A204.1 (cell line): ENCODE measurements at regions not wholly inside any gene's neighbourhood (a gene's known extent, or its start where the extent isn't known, plus 50 kb on each side); places are given as distances from the start of the nearest gene placed in this dataset.
"Not testable (repeated sequence)": the region's sequence is repeated elsewhere in the genome, so short reads cannot be mapped to it uniquely, and the experiment has no call there.

ENCODE experiments used
- FAIRE-seq: peaks from 2 replicates; lab custom pipeline; 2012; peaks lifted over from hg19 to GRCh38; lab: Jason Lieb, UNC

- no peak for FAIRE-seq
Observed at GRCh38 chr6:103538381-103538780, 1321.3 kb downstream of the HACE1 start.

DNA sequence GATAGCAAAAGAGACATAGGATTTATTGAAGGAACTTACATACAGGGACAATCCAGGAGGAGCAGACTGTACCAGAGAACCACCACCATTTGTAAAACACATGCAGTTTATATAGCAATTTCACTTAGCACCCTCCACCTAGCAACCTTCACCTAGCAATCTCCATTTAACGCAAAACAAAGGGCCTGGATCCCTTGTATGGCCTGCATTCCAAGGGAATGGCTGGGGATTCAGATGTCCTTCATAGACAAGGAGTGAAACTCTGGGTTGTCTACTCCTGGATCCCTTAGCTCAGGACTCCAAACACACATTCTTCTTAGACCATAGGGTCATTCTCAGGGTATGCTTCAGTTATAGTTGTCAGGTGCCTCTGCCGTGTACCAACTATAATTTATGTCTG, 1324.9 kb downstream of the HACE1 start:
- FAIRE-seq: no peak

GRCh38 chr6:103534095-103534494, 1325.6 kb downstream of the HACE1 start:
- no peak for FAIRE-seq

DNA sequence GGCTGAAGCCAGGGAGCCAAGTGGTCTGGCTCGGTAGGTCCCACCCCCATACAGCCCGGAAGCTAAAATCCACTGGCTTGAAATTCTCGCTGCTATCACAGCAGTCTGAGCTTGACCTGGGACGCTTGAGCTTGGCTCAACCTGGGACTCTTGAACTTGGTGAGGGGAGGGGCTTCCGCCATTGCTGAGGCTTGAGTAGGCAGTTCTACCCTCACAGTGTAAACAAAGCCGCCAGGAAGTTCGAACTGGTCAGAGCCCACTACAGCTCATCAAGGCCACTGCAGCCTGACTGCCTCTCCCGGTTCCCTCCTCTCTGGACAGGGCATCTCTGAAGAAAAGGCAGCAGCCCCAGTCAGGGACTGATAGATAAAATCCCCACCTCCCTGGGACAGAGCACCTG, 1337.7 kb downstream of the HACE1 start:
- FAIRE-seq: no peak

DNA sequence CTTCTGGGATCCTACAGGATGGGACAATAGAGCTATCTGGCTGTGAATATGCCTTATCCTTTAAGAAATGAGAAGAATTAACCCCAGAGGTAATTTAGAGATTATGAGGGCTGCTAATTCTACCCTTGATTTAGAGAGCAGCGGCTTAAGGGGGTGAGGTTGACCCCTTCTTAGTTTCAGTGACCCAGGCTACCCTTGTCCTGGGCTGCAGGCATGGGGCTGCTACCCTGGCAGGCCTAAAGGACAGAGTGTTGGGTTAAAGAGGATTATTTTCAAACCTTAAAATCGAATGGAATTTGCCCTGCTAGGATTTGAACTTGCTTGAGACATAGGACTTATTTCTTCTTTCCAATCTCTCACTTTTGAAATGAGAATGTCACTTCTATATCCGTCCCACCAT, 1343.4 kb downstream of the HACE1 start:
- FAIRE-seq: no peak

DNA sequence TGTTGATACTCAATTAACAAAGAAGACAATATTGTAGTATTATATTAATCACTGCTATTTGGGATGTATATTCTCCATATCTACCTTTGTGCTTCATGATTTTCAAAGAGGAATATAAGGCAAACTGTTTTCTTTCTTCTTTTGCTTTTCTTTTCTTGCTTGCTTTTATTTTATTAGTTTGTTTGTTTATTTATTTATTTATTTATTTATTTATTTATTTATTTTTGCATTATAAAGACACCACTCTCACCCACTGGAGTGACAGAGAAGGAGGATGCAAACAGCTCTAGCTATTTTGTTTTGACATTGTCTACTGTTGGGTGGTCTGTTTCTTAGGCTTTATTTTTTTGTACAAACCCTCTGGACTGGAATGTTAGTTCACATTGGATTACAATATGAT, 1352.7 kb downstream of the HACE1 start:
- no peak for FAIRE-seq

GRCh38 chr6:103505155-103505518, 1354.6 kb downstream of the HACE1 start:
- FAIRE-seq: no peak

DNA sequence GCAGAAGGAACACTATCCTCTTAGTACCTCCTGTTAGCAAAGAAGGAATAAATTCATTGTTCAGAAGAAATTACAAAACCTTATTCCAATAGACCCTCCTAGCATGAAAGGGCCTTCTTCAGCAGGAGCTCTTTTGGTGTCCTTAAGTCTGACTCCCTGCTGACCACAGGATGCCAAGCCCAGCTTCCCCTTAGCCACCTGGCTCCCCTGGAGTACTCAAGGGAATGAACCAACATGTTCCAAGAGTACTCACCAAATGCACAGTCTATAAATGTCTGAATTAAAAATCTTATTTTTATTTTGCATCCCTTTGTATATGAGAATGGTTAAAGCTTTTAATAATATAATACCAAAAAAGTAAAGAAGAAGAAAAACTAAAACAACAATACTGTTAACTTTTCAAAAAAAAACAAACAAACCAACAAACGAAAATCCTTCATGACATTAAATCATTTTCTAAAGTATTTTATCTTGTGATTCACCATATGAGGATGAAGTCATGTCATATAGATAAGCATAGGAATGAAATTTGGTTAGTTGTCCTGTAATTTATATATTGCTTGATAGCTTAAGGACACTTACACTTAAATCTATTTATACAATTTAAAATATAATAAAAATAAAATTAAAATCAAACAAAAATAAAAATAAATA, 1355.1 kb downstream of the HACE1 start:
- FAIRE-seq: peak; percentile 54

DNA sequence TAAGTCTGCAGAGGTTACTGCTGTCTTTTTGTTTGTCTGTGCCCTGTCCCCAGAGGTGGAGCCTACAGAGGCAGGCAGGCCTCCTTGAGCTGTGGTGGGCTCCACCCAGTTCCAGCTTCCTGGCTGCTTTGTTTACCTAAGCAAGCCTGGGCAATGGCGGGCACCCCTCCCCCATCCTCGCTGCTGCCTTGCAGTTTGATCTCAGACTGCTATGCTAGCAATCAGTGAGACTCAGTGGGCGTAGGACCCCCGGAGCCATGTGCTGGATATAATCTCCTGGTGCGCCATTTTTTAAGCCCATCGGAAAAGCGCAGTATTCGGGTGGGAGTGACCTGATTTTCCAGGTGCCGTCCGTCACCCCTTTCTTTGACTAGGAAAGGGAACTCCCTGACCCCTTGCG, 1363.1 kb downstream of the HACE1 start:
- FAIRE-seq: not testable (repeated sequence)

GRCh38 chr6:103456652-103457051, 1403.1 kb downstream of the HACE1 start:
- no peak for FAIRE-seq

- FAIRE-seq: no peak
Observed at GRCh38 chr6:103455275-103455674, 1404.4 kb downstream of the HACE1 start.

GRCh38 chr6:103409475-103409874, 1450.2 kb downstream of the HACE1 start:
- no peak for FAIRE-seq

DNA sequence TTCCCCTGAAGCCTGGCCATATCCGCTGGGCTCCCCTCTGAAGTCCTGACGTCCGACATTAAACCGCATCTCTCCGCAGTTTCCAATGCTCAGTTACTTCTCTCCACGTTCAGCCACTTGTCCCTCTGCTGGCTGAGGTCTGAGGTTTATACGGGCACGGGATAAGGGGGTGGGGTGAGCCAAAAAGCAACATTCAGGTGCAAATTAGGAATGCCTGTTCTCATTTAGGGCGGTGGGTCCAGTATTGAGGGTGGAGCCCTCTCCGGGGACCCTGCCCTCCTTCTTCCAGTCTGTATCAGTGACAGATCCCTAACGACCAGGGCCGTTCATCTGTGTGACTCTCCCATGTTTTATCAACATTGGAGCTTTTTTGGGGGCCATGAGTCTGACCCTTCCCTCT, 1454.4 kb downstream of the HACE1 start:
- FAIRE-seq: no peak

- FAIRE-seq: no peak
Observed at GRCh38 chr6:103404799-103405198, 1454.9 kb downstream of the HACE1 start.

- no peak for FAIRE-seq
Observed at GRCh38 chr6:103396768-103397167, 1463.0 kb downstream of the HACE1 start.

DNA sequence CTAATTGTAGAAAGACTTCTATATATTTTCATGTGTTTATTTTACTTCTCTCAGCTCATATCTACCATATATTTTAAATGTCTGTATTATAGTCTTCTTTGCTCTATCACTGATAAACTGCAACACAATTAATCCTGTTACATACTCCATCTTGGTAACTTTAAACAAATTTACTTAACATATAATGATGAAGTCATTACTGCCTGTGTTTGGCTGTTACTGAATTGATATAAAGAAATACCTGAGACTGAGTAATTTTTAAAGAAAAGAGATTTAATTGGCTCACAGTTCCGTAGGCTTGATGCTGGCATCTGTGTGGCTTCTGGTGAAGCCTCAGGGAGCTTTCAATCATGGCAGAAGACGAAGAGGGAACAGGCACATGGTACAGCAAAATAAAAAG, 1480.4 kb downstream of the HACE1 start:
- FAIRE-seq: no peak

DNA sequence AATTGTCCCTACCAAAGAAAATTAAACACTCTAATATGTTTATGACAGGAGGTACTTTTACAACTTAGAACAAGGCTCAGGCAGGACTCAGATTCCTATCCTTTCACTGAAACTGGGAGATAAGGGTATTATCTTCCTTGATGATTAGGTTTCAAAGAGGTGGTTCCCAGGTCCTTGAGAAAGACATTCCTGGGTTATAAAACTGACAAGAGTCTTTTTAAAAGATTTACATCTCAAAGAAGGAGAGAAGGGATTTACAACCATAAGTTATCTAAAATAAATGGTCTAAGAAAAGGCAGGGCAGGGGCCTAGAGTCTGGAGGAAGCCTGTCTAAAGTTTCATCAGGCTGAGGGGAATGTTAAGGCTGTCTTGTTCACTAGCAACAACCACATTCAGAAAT, 1492.5 kb downstream of the HACE1 start:
- no peak for FAIRE-seq

DNA sequence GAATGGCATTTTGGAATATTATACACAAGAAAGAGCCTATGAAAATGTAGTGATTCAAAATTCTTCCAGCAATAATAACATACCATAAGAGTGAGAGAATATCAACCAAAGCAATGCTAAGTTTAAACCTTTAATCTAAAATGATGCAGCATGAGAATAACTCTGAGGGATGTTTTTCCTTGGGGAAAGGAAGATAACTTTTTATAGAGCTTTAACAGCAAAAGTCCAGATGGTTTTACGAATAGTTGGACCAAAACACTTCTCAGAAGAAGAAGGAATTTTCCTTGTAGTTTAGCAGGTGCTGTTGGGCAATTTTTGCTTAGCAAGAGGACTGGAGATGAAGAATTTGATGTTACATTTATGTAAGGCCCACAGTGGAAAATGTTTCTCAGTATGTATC, 1503.2 kb downstream of the HACE1 start:
- no peak for FAIRE-seq

GRCh38 chr6:103344554-103345163, 1515.1 kb downstream of the HACE1 start:
- no peak for FAIRE-seq

- no peak for FAIRE-seq
Observed at GRCh38 chr6:103335412-103335811, 1524.3 kb downstream of the HACE1 start.

DNA sequence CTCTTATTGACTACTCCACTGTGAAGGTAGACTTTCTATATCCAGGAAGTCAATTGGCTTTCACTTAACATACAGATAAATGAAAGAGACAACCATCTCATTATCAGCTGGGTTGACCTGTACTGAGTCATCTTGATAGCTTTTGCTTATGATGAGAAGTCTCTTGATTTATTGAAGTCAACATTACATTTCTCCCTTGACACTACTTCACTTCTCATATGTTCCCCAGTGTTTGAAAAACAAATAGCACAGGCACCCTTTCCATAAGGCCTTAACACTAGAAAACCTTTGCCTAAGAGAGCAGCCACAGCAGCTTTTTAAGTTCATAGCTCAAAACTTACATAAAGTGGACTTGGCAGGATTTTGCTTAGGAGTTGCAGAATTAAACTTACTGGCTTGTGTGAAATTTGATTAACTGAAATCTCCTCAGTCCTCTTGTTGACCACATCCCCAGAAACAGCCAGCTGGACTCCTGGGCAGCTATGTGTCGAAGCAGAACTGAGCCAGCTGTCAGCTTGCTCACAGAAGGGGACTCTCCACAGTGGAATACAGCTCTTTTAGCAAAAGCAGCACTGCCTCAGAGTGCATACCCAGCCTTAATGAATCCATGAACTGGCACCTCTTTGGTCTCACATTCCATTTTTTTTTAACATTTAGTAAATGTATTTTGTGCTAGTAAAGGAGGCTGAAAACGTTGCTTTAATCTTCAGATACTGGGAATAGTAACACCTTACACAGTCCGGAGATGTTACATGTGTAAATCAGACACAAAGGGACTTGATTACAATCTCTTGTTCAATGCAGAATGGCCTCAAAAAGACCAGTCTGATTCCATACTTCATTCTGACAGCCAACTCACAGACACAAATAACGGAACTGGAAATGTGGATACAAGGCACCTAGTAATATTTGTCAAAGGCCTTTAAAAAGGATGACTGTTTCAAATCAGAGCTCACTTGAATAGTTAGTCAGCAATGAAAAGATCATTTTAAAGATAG, 1532.7 kb downstream of the HACE1 start:
- no peak for FAIRE-seq

- no peak for FAIRE-seq
Observed at GRCh38 chr6:103313432-103313831, 1546.3 kb downstream of the HACE1 start.

DNA sequence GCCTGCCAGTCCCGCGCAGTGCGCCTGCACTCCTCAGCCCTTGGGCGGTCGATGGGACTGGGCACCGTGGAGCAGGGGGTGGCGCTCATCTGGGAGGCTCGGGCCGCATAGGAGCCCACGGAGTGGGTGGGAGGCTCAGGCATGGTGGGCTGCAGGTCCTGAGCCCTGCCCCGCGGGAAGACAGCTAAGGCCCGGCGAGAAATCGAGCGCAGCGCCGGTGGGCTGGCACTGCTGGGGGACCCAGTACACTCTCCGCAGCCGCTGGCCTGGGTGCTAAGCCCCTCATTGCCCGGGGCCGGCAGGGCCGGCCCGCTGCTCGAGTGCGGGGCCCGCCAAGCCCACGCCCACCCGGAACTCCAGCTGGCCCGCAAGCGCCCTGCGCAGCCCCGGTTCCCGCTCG, 1565.3 kb downstream of the HACE1 start:
- FAIRE-seq: not testable (repeated sequence)
